ENCODE measurements at regions not wholly inside any gene's neighbourhood (a gene's known extent, or its start where the extent isn't known, plus 50 kb on each side); places are given as distances from the start of the nearest gene placed in this dataset.

DNA sequence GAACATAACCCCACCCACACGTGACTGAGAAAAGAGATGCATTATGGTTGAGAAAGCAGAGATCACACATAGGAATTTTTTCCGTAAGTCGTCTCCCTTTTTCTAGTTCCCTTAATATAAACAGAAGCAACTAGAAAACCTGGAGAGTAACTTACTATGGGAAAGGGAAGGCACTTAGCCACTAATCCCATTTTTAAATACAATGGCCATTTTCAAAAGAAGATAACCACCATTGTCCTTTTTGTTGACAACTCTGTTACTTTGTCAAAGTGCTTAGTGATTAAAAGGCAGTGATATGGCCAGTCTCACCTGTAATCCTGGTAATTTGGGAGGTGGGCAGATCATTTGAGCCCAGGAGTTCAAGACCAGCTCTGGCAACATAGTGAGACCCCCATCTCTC is 184.4 kb upstream of the UMPS start:
- TF ChIP-seq POLR2A (IDR thresholded peaks at IDR 0.05) (no peak), POLR2AphosphoS5 (IDR thresholded peaks at IDR 0.05) (no peak)
